ENCODE measurements at regions not wholly inside any gene's neighbourhood (a gene's known extent, or its start where the extent isn't known, plus 50 kb on each side); places are given as distances from the start of the nearest gene placed in this dataset.

DNA sequence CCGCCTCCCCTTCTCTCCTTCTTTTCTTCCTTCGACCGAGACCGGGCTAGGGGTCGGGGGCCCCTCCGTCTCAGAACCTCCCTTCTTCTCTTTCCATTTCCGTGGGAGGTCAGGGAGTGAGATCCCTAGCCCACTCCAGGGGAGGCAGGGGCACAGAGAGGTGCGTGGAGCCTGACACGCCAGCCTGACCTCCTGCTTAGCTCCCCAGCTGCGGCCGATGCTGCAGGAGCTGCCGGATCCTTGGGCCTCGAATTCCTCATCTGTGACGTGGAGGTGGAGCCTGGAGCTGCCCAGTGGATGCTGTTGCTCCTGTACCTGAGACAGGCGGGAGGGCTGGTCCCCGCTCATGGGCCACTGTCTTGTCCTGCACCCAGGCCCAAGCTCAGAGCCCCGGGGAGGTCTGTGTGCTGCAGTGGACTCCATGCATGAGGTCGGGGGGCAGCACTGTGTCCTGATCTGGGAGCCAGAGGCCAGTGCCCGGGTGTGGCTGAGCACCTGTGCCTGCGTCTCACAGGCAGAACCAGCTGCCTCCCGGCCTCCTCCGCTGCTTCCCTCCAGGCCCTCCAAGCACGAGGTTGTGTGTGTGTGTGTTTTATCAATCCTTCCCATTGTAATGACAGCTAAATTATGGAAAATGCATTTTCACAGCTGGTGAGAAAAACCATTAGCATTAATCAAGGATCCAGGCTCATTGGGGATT is 55.3 kb upstream of the TTC34 start:
- TF ChIP-seq SNAI2 (CRISPR knock-in tag; IDR thresholded peaks at IDR 0.05), result no peak
- no peak for TF ChIP-seq ZC3H10 (CRISPR knock-in tag; IDR thresholded peaks at IDR 0.05)

All from SK-N-SH treated with all-trans-retinoic acid at 6 μM for 48 hours (cell line).